IMR-90 (cell line): ENCODE measurements at regions not wholly inside any gene's neighbourhood (a gene's known extent, or its start where the extent isn't known, plus 50 kb on each side); places are given as distances from the start of the nearest gene placed in this dataset.

Experiments
- ATAC-seq: fragments of 200-7000 bp; cut with Tn5 transposase; 2 replicates; pipeline ENCODE4 v1.9.1; 2020; ENCODE audit warnings: low read depth, mild to moderate bottlenecking, moderate library complexity
- BruUV-seq: library from RNA; stranded (reverse); fragments of 400-500 nt; replicated peaks from 2 replicates; lab custom pipeline; 2021; lab: Mats Ljungman, UMichigan
- CTCF ChIA-PET: fragments of 300-600 bp; formaldehyde crosslinking; extraction: SDS; loops from one replicate; lab custom pipeline; 2021; ENCODE audit warnings: antibody characterized with exemption; lab: Yijun Ruan, JAX
- POLR2A ChIA-PET: fragments of 300-600 bp; sonication (Branson Sonifier 250); formaldehyde crosslinking; loops from one replicate; lab custom pipeline; 2022; ENCODE audit warnings: antibody characterized with exemption; ENCODE audit not compliant: unreplicated experiment; lab: Charles Lee
- DNase-seq: peaks from one replicate; pipeline ENCODE4 v3.0.0; 2013
- H2AFZ ChIP-seq: replicated peaks from 2 replicates; pipeline ENCODE3; 2013; ENCODE audit warnings: low read length, mild to moderate bottlenecking; ENCODE audit not compliant: poor library complexity
- H2AK5ac ChIP-seq: 2 replicates; pipeline ENCODE4 v1.6.1; 2013; ENCODE audit warnings: low read depth, low read length, inconsistent platforms
- H2AK9ac ChIP-seq: replicated peaks from 2 replicates; pipeline ENCODE3; 2013; ENCODE audit warnings: mild to moderate bottlenecking, low read depth, low read length, moderate library complexity; ENCODE audit not compliant: poor library complexity
- H2BK120ac ChIP-seq: 2 replicates; pipeline ENCODE4 v1.6.1; 2013; ENCODE audit warnings: low read depth, low read length, inconsistent platforms
- H2BK15ac ChIP-seq: 3 replicates; pipeline ENCODE4 v1.6.1; 2013; ENCODE audit warnings: low read depth, low read length, inconsistent platforms
- H2BK20ac ChIP-seq: 2 replicates; pipeline ENCODE4 v1.6.1; 2013; ENCODE audit warnings: low read depth, mild to moderate bottlenecking, inconsistent platforms, low read length, moderate library complexity
- H2BK5ac ChIP-seq: 2 replicates; pipeline ENCODE4 v1.6.1; 2013; ENCODE audit warnings: mild to moderate bottlenecking, low read depth, low read length, inconsistent platforms; ENCODE audit not compliant: poor library complexity, severe bottlenecking
- H3K14ac ChIP-seq: replicated peaks from 2 replicates; pipeline ENCODE4 v1.6.1; 2013; ENCODE audit warnings: low read depth, low read length, inconsistent platforms
- H3K18ac ChIP-seq: 2 replicates; pipeline ENCODE4 v1.6.1; 2013; ENCODE audit warnings: low read depth, low read length, control low read depth
- H3K23ac ChIP-seq: 2 replicates; pipeline ENCODE4 v1.6.1; 2013; ENCODE audit warnings: low read depth, low read length, inconsistent platforms
- H3K27ac ChIP-seq: 2 replicates; pipeline ENCODE4 v1.5.1; 2013; ENCODE audit warnings: mild to moderate bottlenecking, control low read depth, low read length; ENCODE audit not compliant: insufficient read depth
- H3K27me3 ChIP-seq: 2 replicates; pipeline ENCODE4 v1.6.1; 2013; ENCODE audit warnings: low read length; ENCODE audit not compliant: control insufficient read depth, insufficient read depth
- H3K36me3 ChIP-seq: 2 replicates; pipeline ENCODE4 v1.6.1; 2013; ENCODE audit warnings: low read length, mixed read lengths; ENCODE audit not compliant: control insufficient read depth, insufficient read depth
- H3K4ac ChIP-seq: 2 replicates; pipeline ENCODE4 v1.6.1; 2013; ENCODE audit warnings: low read depth, low read length, inconsistent platforms
- H3K4me1 ChIP-seq: 2 replicates; pipeline ENCODE4 v1.6.1; 2013; ENCODE audit warnings: low read length, mixed read lengths; ENCODE audit not compliant: control insufficient read depth, insufficient read depth
- H3K4me2 ChIP-seq: 2 replicates; pipeline ENCODE4 v1.6.1; 2013; ENCODE audit warnings: low read depth, mild to moderate bottlenecking, control low read depth, low read length, moderate library complexity
- H3K4me3 ChIP-seq: 2 replicates; pipeline ENCODE4 v1.5.1; 2013; ENCODE audit warnings: low read depth, mild to moderate bottlenecking, control low read depth, low read length, moderate library complexity; ENCODE audit not compliant: insufficient read depth
- H3K56ac ChIP-seq: 2 replicates; pipeline ENCODE4 v1.6.1; 2013; ENCODE audit warnings: low read length, inconsistent platforms; ENCODE audit not compliant: insufficient read depth; ENCODE audit errors: extremely low read depth
- H3K79me1 ChIP-seq, 2 experiments: 2 replicates each; pipeline ENCODE4 v1.6.1; 2013; ENCODE audit warnings: low read length in 2 of 2, inconsistent platforms in 1 of 2, low read depth in 1 of 2
- H3K9ac ChIP-seq: 2 replicates; pipeline ENCODE4 v1.6.1; 2013; ENCODE audit warnings: low read depth, low read length, control low read depth
- H3K9me1 ChIP-seq: 2 replicates; pipeline ENCODE4 v1.6.1; 2013; ENCODE audit warnings: low read length, inconsistent platforms; ENCODE audit not compliant: insufficient read depth
- H3K9me3 ChIP-seq: 2 replicates; pipeline ENCODE4 v1.6.1; 2013; ENCODE audit warnings: low read length; ENCODE audit not compliant: control insufficient read depth, insufficient read depth
- H4K20me1 ChIP-seq: 2 replicates; pipeline ENCODE4 v1.6.1; 2013; ENCODE audit warnings: low read length, inconsistent platforms; ENCODE audit not compliant: insufficient read depth
- H4K5ac ChIP-seq: 2 replicates; pipeline ENCODE4 v1.6.1; 2013; ENCODE audit warnings: mild to moderate bottlenecking, low read depth, low read length, control low read depth
- H4K8ac ChIP-seq, 2 experiments: 2 replicates each; pipeline ENCODE4 v1.6.1; 2013; ENCODE audit warnings: low read depth in 2 of 2, low read length in 2 of 2, control low read depth in 1 of 2, inconsistent platforms in 1 of 2
- H4K91ac ChIP-seq: 2 replicates; pipeline ENCODE4 v1.6.1; 2013; ENCODE audit warnings: low read depth, low read length, inconsistent platforms; ENCODE audit not compliant: insufficient read depth
- BHLHE40 ChIP-seq: fragments of 150-350 bp; IDR thresholded peaks from 2 replicates; pipeline ENCODE4 v1.6.1; 2016; ENCODE audit warnings: mild to moderate bottlenecking, low read depth, low read length
- CEBPB ChIP-seq: IDR thresholded peaks from 2 replicates; pipeline ENCODE4 v1.6.1; 2012; ENCODE audit warnings: low read depth, low read length, improper control_type of control experiment
- CHD1 ChIP-seq: IDR thresholded peaks from 2 replicates; pipeline ENCODE4 v1.6.1; 2012; ENCODE audit warnings: low read depth, low read length, improper control_type of control experiment
- FOS ChIP-seq: fragments of 150-350 bp; IDR thresholded peaks from 2 replicates; pipeline ENCODE4 v1.6.1; 2016; ENCODE audit warnings: low read depth, low read length
- MAZ ChIP-seq: IDR thresholded peaks from 2 replicates; pipeline ENCODE4 v1.6.1; 2012; ENCODE audit warnings: low read depth, mild to moderate bottlenecking, low read length, improper control_type of control experiment, moderate library complexity, borderline replicate concordance
- MXI1 ChIP-seq: IDR thresholded peaks from 2 replicates; pipeline ENCODE4 v1.6.1; 2012; ENCODE audit warnings: low read depth, mild to moderate bottlenecking, low read length, moderate library complexity, borderline replicate concordance
- NFE2L2 ChIP-seq: fragments of 150-350 bp; IDR thresholded peaks from 2 replicates; pipeline ENCODE4 v1.6.1; 2016; ENCODE audit warnings: low read depth, mild to moderate bottlenecking, low read length
- POLR2A ChIP-seq: IDR thresholded peaks from 2 replicates; pipeline ENCODE4 v1.6.1; 2012; ENCODE audit warnings: mild to moderate bottlenecking, low read depth, low read length
- RCOR1 ChIP-seq: IDR thresholded peaks from 2 replicates; pipeline ENCODE4 v1.6.1; 2012; ENCODE audit warnings: mild to moderate bottlenecking, low read length, improper control_type of control experiment; ENCODE audit not compliant: insufficient replicate concordance
- RFX5 ChIP-seq: IDR thresholded peaks from 2 replicates; pipeline ENCODE4 v1.8.0; 2012; ENCODE audit warnings: low read depth, mild to moderate bottlenecking, low read length, moderate library complexity
- WGBS, 2 experiments: methylation state at CpG; one replicate each; pipeline versions ENCODE4 v1.1.5 to v1.1.7; 2013; ENCODE audit warnings: missing lambda C conversion rate in 2 of 2; ENCODE audit not compliant: insufficient read length in 1 of 2; ENCODE audit errors: extremely low coverage in 2 of 2; 5-methylcytosine and 5-hydroxymethylcytosine counted together
- dilution Hi-C: fragments of 300-500 bp; cut with HindIII; formaldehyde crosslinking; loops from one replicate; pipeline ENCODE4 v1.14.3; 2018; ENCODE audit warnings: low sequenced_read_pairs; ENCODE audit not compliant: unreplicated experiment
- in situ Hi-C: fragments of 300-500 bp; cut with MboI; formaldehyde crosslinking; loops from 3 replicates; pipeline ENCODE4 v1.14.3; 2019; ENCODE audit warnings: low sequenced_read_pairs, inconsistent platforms, mixed read lengths
- intact Hi-C: fragments of 100-400 bp; cut with micrococcal nuclease; formaldehyde crosslinking; loops from 2 replicates; pipeline ENCODE4 v1.10.0; 2022

- CTCF ChIA-PET: no interaction called here
- WGBS, 2 experiments: no CpG with 5 or more reads among the region's 5 CpGs
- H2BK15ac ChIP-seq: no peak overlapping the region
These were observed 84.8 kb upstream of the HTATIP2 start for GRCh38 chr11:20278727-20279126.

More at GRCh38 chr11:20278727-20279126, 84.8 kb upstream of the HTATIP2 start:
- POLR2A ChIA-PET: no interaction called here
- ATAC-seq: no peak
- Histone ChIP-seq H3K27me3 (peaks cover 8% of the 10 kb centered on the region), H2AFZ (no peak overlapping the region), H3K79me1 (no peaks in the 10 kb centered on the region), H3K4me1 (no peaks in the 10 kb centered on the region), H3K4ac (no peak overlapping the region), H2BK5ac (no peak overlapping the region), H3K27ac (no peak overlapping the region), H2BK120ac (no peak overlapping the region), H3K56ac (no peak overlapping the region), H3K9me3 (no peaks in the 10 kb centered on the region), H3K18ac (no peak overlapping the region), H3K14ac (no peak overlapping the region), H3K36me3 (no peaks in the 10 kb centered on the region), H3K4me2 (no peak overlapping the region), H4K8ac (no peak overlapping the region), H3K9me1 (no peaks in the 10 kb centered on the region), H4K20me1 (no peaks in the 10 kb centered on the region), H3K23ac (no peak overlapping the region), H4K91ac (no peak overlapping the region), H3K9ac (no peak overlapping the region), H2BK20ac (no peak overlapping the region), H2AK5ac (no peak overlapping the region), H4K5ac (no peak overlapping the region), H2AK9ac (no peak overlapping the region), H3K4me3 (no peak overlapping the region)
- dilution Hi-C loops (no loop called here), in situ Hi-C loops (no loop called here), intact Hi-C loops (no loop called here)
- DNase-seq: no peak
- TF ChIP-seq FOS: no peak
- no peak for TF ChIP-seq CHD1
- no peak for TF ChIP-seq POLR2A
- TF ChIP-seq RCOR1: no peak
- TF ChIP-seq MAZ: no peak
- TF ChIP-seq MXI1: no peak
- TF ChIP-seq NFE2L2: no peak
- TF ChIP-seq CEBPB: no peak
- no peak for TF ChIP-seq BHLHE40
- no peak for TF ChIP-seq RFX5
- BruUV-seq: no TSS peak
